ENCODE measurements at regions not wholly inside any gene's neighbourhood (a gene's known extent, or its start where the extent isn't known, plus 50 kb on each side); places are given as distances from the start of the nearest gene placed in this dataset.

DNA sequence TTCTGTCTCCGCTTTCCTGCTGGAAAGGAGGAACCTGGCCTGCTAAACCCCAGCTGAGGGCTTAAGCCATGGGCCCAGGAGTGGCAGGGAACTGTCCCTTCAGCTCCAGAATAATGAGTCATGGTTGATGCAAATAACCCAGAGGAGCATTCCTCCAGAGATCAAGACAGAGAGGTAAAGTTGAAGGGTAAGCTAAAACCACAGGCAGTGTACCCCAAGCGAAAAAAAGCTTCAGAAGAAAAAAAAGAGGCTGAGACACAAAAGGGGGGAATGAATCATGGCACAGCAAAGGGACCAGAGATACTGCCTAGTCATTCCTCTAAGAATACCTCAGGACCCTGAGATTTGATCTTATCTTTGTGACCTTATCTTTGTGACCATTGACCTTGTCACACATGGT is 199.5 kb upstream of the TAS2R1 start:
- TF ChIP-seq CTCF (conservative IDR thresholded peaks at IDR 0.05): no peak
- TF ChIP-seq ZFX (IDR thresholded peaks at IDR 0.05): no peak
